Right lobe of liver (tissue), 6 donors: ENCODE measurements at regions not wholly inside any gene's neighbourhood (a gene's known extent, or its start where the extent isn't known, plus 50 kb on each side); places are given as distances from the start of the nearest gene placed in this dataset.

Experiments
- ATAC-seq, 4 donors: fragments of 200-7000 bp; cut with Tn5 transposase; one replicate each; pipeline ENCODE4 v1.9.1; 2020; ENCODE audit warnings: mild to moderate bottlenecking in 4 of 4, moderate library complexity in 4 of 4
- DNase-seq, 3 donors: peaks; one replicate each; pipeline ENCODE4 v3.0.0-alpha.2; 2020
- H3K27ac ChIP-seq, 3 donors: fragments of 200-600 bp; one replicate each; pipeline ENCODE4 v1.8.0; 2022
- H3K27me3 ChIP-seq, 2 donors: fragments of 200-600 bp; one replicate each; pipeline ENCODE4 v1.8.0; 2022
- H3K36me3 ChIP-seq, 4 donors: fragments of 200-600 bp; sonication (generic) in 1 of 4; one replicate each; pipeline versions ENCODE4 v1.5.1 to v1.8.0; 2017 to 2022; ENCODE audit warnings: control low read depth in 1 of 4
- H3K4me1 ChIP-seq, 4 donors: fragments of 200-600 bp; sonication (generic) in 1 of 4; one replicate each; pipeline versions ENCODE4 v1.5.1 to v1.8.0; 2017 to 2022; ENCODE audit warnings: control low read depth in 1 of 4
- H3K4me3 ChIP-seq, 3 donors: fragments of 200-600 bp; one replicate each; pipeline ENCODE4 v1.8.0; 2022
- H3K9me3 ChIP-seq, 4 donors: fragments of 200-600 bp; sonication (generic) in 1 of 4; one replicate each; pipeline versions ENCODE4 v1.5.1 to v1.8.0; 2017 to 2022; ENCODE audit warnings: control low read depth in 1 of 4
- CTCF ChIP-seq, 4 donors: fragments of 200-600 bp in 3 of 4; fragments of 450-650 bp in 1 of 4; IDR thresholded peaks; one replicate each; pipeline versions ENCODE4 v1.5.1 to v1.8.0; 2016 to 2022; ENCODE audit warnings: antibody characterized with exemption in 4 of 4, mild to moderate bottlenecking in 2 of 4
- POLR2A ChIP-seq: fragments of 450-650 bp; IDR thresholded peaks from one replicate; pipeline ENCODE4 v1.6.1; 2017; ENCODE audit warnings: antibody characterized with exemption, mild to moderate bottlenecking
- WGBS: methylation state at CpG from one replicate; pipeline ENCODE4 v1.1.6; 2018; ENCODE audit warnings: low coverage, low lambda C conversion rate; ENCODE audit not compliant: insufficient coverage; ENCODE audit errors: missing lambda C conversion rate; 5-methylcytosine and 5-hydroxymethylcytosine counted together
- intact Hi-C, 2 donors: fragments of 100-400 bp; cut with DNase I; formaldehyde crosslinking; loops; one replicate each; pipeline versions ENCODE4 v1.11.2 to v1.14.1; 2022
- donor health status: DM: no; HTN: yes; CAD: no.
- donor health status: DM: no; HTN: no; CAD: no.
- donor health status: DM: no; HTN: no; CAD: no.
- donor health status: DM: no; HTN: yes; CAD: no.
- donor health status: DM: no; HTN: yes; CAD: no.

GRCh38 chr12:124667506-124668326 lies 100.3 kb upstream of the NCOR2 start:
- DNase-seq: no peak
- H3K27ac ChIP-seq: no peak overlapping the region
- no peaks in the 10 kb centered on the region for H3K27me3 ChIP-seq

GRCh38 chr12:124666722-124667259 lies 99.4 kb upstream of the NCOR2 start:
- WGBS: 72% methylated on average over 2 of the region's 4 CpGs
- no peak overlapping the region for H3K4me3 ChIP-seq
- no peaks in the 10 kb centered on the region for H3K9me3 ChIP-seq
- H3K4me1 ChIP-seq: no peaks in the 10 kb centered on the region
- no peak overlapping the region for H3K27ac ChIP-seq
- ATAC-seq: no peak
- intact Hi-C loops: no loop called here
- H3K36me3 ChIP-seq: no peaks in the 10 kb centered on the region
- DNase-seq: no peak
- H3K27me3 ChIP-seq: no peaks in the 10 kb centered on the region
- TF ChIP-seq POLR2A: no peak
- TF ChIP-seq CTCF (IDR thresholded peaks at IDR 0.05): no peak

More at GRCh38 chr12:124667506-124668326, 100.3 kb upstream of the NCOR2 start:
- Histone ChIP-seq H3K4me3 (no peak overlapping the region), H3K36me3 (no peaks in the 10 kb centered on the region), H3K9me3 (no peaks in the 10 kb centered on the region), H3K4me1 (no peaks in the 10 kb centered on the region)
- ATAC-seq: no peak
- TF ChIP-seq CTCF (IDR thresholded peaks at IDR 0.05) (no peak), POLR2A (no peak)
- 74% methylated on average over 9 of the region's 21 CpGs for WGBS
- intact Hi-C loops: no loop called here

DNA sequence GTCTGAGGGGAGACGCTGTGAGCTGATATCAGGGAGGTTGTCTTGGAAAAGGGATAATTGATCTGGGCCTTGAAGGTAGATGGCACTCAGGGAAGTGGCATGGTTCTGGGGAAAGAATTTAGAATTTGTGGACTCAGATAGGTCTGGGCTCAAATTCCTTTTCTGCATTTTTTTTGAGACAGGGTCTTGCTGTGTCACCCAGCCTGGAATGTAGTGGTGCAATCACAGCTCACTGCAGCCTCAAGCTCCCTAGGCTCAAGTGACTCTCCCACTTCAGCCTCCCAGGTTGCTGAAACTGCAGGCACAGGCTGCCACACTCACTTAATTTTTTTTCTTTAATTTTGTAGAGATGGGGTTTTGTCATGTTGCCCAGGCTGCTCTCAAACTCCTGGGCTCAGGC lies 98.1 kb upstream of the NCOR2 start:
- 100% methylated on average over 1 of the region's 1 CpG for WGBS
- no peak for TF ChIP-seq CTCF (IDR thresholded peaks at IDR 0.05)
- no peak for TF ChIP-seq POLR2A
- DNase-seq: no peak
- H3K36me3 ChIP-seq: no peaks in the 10 kb centered on the region
- no peaks in the 10 kb centered on the region for H3K4me1 ChIP-seq
- H3K27me3 ChIP-seq: no peaks in the 10 kb centered on the region
- H3K9me3 ChIP-seq: no peaks in the 10 kb centered on the region
- intact Hi-C loops: no loop called here
- H3K27ac ChIP-seq: no peak overlapping the region
- ATAC-seq: no peak
- H3K4me3 ChIP-seq: no peak overlapping the region

DNA sequence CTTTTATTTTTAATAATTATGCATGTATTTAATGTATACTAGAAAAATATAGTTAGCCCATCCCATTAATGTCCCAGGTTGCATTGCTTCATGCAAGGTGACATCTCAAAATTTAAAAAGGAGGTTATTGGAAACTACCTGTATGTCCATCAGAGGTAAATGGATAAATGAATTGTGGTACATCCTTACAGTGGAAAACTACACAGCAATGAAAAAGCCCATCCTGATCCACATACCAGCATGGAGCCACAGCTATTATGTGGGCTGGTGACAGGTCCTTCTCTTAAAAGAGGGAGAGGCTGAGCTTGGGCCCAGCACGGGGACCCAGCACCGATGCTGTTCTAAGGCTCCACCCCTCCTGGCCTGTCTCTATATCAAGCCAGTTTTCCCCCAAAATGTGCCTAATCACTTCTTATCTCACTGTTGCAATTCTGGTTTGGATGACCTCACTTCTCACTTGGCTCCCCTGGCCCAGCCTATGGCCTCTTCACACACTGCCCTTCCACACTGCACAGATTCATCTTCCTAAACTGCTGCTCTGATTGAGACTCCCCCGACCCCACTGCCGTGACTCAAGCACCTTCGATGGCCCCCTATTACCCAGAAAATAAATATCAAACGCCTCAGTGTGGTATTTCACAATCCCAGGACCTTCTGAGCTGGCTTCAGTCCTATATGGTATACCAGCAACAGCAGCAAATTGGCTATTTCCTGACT lies 97.1 kb upstream of the NCOR2 start:
- no peaks in the 10 kb centered on the region for H3K4me1 ChIP-seq
- H3K4me3 ChIP-seq: no peak overlapping the region
- DNase-seq (no peak), ATAC-seq (peak in 1 of 4 donors; percentile 23)
- intact Hi-C loops: no loop called here
- WGBS: 57% methylated on average over 6 of the region's 6 CpGs
- H3K27ac ChIP-seq: no peak overlapping the region
- TF ChIP-seq POLR2A: no peak
- no peak for TF ChIP-seq CTCF (IDR thresholded peaks at IDR 0.05)
- H3K9me3 ChIP-seq: no peaks in the 10 kb centered on the region
- H3K27me3 ChIP-seq: no peaks in the 10 kb centered on the region
- H3K36me3 ChIP-seq: no peaks in the 10 kb centered on the region
